ENCODE measurements at regions not wholly inside any gene's neighbourhood (a gene's known extent, or its start where the extent isn't known, plus 50 kb on each side); places are given as distances from the start of the nearest gene placed in this dataset.

GRCh38 chr6:11290027-11290426 lies 57.6 kb upstream of the NEDD9 start:
- DNase-seq, result no peak

- no peak for DNase-seq
These were observed 55.6 kb upstream of the NEDD9 start for GRCh38 chr6:11288065-11288464.

- no peak for DNase-seq
These were observed 52.5 kb upstream of the NEDD9 start for GRCh38 chr6:11284996-11285395.

- no peak for DNase-seq
These were observed 51.2 kb upstream of the NEDD9 start for GRCh38 chr6:11283629-11284028.

GRCh38 chr6:11282875-11283274 lies 50.4 kb upstream of the NEDD9 start:
- DNase-seq, result no peak
